ENCODE measurements at regions not wholly inside any gene's neighbourhood (a gene's known extent, or its start where the extent isn't known, plus 50 kb on each side); places are given as distances from the start of the nearest gene placed in this dataset.
"Not testable (repeated sequence)": the region's sequence is repeated elsewhere in the genome, so short reads cannot be mapped to it uniquely, and the experiment has no call there.

GRCh38 chr2:8424997-8425900, 256.6 kb upstream of the ID2 start:
- DNase-seq = no peak

DNA sequence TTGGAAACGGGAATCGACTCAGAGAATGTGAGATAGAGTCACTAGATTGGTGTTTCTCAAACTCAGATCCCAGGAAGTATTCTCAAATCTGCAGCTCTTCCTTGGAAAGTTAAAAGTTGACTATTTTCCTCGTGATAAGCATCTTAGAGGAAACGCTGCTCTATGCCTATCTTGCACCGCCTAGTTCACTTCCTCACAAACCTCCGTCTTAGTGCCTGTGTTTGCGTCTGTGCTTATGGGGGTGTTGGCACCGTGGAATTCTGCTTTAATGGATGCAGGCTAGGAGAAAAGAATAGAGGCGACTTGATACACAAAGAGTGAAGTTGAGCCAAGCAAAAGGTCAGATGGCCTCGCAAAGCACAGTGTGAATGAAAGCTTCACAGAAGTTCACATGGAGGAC, 255.3 kb upstream of the ID2 start:
- no peak for DNase-seq

- no peak for DNase-seq
Observed at GRCh38 chr2:8427211-8427610, 254.6 kb upstream of the ID2 start.

- DNase-seq = no peak
Observed at GRCh38 chr2:8430628-8431027, 251.2 kb upstream of the ID2 start.

DNA sequence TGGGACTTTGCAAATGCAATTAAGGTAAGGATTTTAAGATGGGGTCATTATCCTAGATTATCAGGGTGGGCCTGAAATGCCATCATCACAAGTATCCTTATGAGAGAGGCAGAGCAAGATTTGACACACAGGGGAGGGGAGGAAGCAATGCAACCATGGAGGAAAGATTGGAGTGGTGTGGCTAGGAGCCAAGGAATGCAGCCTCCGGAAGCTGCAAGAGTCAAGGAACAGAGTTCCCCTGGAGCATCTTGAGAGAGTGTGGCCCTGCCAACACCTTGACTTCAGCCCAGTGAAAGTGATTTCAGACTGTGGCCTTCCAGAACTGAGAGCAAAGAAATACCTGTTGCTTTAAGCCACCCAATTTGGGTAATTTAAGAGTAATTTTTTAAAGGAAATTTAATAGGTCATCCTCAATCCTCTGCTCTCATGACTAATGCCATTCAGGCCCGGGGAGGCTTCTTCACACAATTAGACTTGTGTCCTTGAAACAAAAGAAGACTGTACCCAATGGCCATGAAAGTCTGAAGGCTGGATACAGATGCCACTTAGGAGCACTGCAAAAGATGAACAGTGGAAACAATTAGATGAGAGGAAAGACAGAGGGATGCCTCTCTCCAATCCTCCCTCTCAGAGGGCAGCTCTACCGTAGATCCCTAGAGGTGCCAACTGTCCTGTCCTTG, 250.3 kb upstream of the ID2 start:
- no peak for DNase-seq

GRCh38 chr2:8432706-8433336, 249.0 kb upstream of the ID2 start:
- DNase-seq = no peak

DNA sequence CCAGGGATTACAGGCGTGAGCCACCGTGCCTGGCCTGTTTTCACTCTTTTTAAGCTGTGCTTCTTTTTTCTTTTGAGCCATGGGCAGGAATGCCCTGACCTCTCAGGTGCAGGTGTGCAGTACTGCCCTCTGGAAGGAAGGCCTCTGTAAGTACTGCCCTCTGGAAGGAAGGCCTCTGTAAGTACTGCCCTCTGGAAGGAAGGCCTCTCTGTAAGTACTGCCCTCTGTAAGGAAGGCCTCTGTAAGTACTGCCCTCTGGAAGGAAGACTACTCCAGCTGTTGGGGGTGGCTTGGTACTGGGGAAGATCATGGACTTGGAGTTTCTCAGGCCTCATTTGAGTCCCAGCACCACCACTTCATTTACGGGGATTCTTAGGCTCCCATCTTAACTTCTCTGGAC, 248.5 kb upstream of the ID2 start:
- DNase-seq = no peak

- no peak for DNase-seq
Observed at GRCh38 chr2:8435608-8436007, 246.2 kb upstream of the ID2 start.

DNA sequence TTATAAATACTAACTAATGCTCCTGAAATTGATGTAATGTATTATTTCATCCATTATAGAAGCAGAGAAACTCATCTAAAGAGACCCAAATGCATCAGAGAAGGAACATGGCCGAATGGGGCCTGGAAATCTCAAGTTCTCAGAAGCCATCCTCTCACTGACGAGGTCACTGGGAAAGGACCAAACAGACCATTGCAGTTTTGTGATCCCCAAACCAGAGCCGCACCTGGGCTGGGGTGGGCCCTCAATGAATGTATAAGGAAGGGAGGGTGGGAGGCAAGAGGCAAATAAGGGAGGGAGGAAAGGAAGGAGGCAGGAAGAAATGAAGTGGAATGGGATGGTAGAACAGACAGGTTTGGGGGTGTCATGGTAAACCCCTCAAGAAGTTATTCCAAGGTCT, 245.3 kb upstream of the ID2 start:
- no peak for DNase-seq

DNA sequence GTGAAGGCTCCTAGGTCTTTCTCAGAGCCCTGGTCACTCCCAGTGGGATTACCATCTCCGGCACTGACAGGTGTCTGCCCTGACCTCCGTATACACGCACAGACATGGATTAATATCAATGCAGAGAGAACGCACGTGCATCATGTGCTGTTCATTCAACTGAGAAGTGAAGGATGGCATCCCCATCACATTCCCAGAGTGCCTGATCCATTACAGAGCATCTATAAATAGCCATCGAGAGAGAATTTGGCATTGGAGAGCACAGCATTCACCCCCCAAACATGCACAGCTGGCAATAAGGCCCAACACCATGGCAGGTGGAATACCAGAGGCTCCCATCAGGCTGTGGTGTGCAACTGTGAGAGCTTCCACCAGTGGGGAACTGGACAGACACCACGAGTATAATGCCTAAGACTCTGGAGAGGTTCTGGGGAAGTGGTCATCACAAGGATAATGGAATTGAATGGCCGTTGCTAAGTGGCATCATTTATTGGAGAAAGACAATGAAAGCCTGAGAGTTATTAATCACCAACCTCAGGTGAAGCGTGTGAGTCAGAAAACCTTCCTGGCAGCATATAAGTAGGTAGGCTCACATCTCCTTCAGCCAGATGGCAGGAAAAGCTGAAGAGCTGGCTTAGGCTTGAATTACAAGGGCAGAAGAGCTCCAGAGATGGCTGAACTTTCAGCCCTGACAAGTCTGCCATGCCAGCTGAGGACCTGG, 244.5 kb upstream of the ID2 start:
- no peak for DNase-seq

DNA sequence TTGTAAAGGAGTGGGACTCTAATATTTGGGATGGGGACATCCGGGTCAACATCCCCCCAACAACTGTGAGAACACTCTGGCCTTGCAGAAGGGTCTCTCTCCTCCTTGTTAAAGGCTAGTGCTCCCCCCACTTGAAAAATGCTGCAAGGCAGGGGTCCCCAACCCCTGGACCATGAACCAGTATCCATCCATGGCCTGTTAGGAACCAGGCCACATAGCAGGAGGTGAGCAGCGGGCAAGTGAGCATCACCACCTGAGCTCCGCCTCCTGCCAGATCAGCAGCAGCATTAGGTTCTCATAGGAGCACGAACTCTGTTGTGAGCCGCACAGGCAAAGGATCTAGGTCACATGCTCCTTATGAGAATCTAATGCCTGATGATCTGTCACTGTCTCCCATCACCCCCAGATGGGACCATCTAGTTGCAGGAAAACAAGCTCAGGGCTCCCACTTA, 243.9 kb upstream of the ID2 start:
- DNase-seq = no peak

DNA sequence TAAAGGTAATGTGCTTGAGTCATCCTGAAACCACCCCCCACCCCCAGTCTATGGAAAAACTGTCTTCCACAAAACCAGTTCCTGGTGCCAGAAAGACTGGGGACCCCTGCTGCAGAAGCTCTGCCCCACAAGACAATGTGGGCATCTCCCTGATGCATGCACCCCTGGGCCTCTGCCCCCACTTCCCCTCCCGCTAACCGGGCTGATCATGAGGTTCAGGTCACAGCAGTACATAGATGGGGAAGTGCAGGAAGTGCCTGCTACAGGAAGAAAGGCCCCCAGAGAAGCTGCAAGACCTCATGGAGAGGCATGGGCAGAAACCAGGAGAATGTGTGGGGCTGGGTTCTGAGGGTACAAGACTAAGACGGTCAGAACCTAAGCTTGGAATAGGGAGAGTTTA, 243.4 kb upstream of the ID2 start:
- no peak for DNase-seq

GRCh38 chr2:8438996-8439395, 242.9 kb upstream of the ID2 start:
- DNase-seq = no peak

- DNase-seq = no peak
Observed at GRCh38 chr2:8440029-8440778, 241.7 kb upstream of the ID2 start.

- no peak for DNase-seq
Observed at GRCh38 chr2:8441371-8441770, 240.5 kb upstream of the ID2 start.

DNA sequence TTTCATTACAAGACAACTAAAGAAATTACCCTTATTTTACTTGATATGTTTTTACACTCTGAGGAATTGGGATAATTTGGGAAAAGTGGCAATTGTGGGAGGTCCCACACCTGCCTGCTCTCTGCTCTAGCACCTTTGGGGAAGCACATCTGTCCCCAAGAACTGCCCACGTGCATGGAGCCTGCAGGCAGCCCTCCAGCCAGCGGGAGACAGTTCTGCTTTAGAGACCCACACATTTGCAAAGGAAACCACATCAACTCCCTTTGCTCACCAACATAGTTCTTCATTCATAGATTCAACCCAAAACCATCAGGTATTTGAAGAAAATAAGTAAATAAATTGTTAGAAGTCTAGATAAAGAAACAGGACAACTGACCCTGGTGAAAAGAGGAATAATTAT, 239.9 kb upstream of the ID2 start:
- no peak for DNase-seq

DNA sequence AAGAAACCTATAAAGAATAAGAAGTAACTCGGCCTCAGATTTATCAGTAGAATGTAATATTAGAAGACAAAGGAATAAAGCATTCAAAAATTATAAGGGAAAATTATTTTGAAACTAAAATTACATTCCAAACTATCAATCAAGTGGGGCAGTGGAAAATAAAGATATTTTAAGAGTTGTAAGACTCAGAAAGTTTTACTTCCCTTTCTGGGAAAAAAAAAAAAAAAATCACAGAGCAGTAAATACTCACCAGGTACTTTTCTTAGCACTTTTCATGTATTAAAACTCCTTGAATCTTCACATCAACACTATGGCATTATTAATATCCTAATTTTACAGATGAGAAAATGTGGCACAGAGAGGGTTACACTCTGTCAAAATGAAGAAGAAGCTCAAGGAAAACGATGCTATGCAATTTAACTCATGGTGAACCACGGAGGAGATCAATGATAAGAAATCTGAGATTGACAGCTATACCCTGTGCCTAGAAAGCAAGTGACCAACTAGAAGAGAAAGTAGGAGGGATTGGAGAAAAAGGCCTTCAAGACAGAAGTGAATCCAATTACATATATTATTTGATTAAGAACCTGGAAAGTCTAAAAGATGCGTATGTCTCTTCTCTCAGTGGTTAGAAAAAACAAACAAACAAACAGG, 238.9 kb upstream of the ID2 start:
- DNase-seq = no peak

- no peak for DNase-seq
Observed at GRCh38 chr2:8445580-8445979, 236.3 kb upstream of the ID2 start.

- not testable (repeated sequence) for DNase-seq
Observed at GRCh38 chr2:8446751-8447150, 235.1 kb upstream of the ID2 start.

GRCh38 chr2:8447610-8448221, 234.1 kb upstream of the ID2 start:
- no peak for DNase-seq

- peak; percentile 76 for DNase-seq
Observed at GRCh38 chr2:8448824-8449556, 232.9 kb upstream of the ID2 start.
